GM12865 (cell line): ENCODE measurements at regions not wholly inside any gene's neighbourhood (a gene's known extent, or its start where the extent isn't known, plus 50 kb on each side); places are given as distances from the start of the nearest gene placed in this dataset.

ENCODE experiments used
- DNase-seq: peaks from one replicate; pipeline ENCODE4 v3.0.0; 2010; ENCODE audit warnings: low read depth
- H3K4me3 ChIP-seq: 2 replicates; pipeline ENCODE4 v1.5.1; 2011; ENCODE audit warnings: mild to moderate bottlenecking, low read depth, low read length, control low read depth
- CTCF ChIP-seq: IDR thresholded peaks from 2 replicates; pipeline ENCODE4 v1.5.1; 2011; ENCODE audit warnings: low read length, control low read depth, low read depth, inconsistent platforms; ENCODE audit not compliant: insufficient read depth; ENCODE audit errors: missing control alignments

DNA sequence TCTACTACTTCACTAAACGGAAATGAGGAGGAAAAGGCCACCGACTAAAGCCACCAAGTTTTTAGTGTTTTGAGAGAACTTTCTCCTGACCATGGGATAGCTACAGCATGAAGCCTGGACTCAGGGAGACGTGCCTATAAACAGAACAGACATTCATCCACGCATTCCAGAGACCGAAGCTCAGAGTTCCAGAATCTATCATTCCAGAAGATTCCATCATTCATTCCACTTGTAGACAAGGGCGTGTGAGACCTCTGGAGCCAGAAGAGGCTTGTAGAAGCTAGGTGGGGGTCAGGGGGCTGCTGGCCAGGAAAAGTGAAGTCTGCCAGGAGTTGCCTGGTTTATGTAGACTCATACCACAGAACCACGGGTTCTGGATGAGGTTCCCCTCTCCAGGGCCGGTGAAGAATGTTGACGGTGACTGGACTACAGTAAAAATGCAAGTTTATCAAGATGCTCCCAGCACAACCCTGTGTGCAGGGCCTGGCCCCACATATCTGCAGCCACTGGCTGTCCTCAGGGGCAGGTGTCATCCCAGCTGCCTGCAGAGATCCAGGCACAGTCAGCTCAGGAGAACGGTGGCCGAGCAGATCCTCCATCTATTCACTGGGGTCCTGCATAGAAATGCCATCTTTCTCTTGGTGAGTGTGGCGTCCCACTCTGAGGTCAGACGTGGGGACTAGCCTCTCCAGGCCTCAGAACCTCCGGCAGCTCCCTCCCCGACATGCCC lies 215.7 kb downstream of the USP6NL start:
- DNase-seq, result no peak
- no peak overlapping the region for H3K4me3 ChIP-seq
- no peak for TF ChIP-seq CTCF

GRCh38 chr10:11395161-11395560 lies 216.3 kb downstream of the USP6NL start:
- no peak for DNase-seq
- no peak overlapping the region for H3K4me3 ChIP-seq
- no peak for TF ChIP-seq CTCF

GRCh38 chr10:11393858-11394257 lies 217.6 kb downstream of the USP6NL start:
- TF ChIP-seq CTCF, result no peak
- H3K4me3 ChIP-seq, result no peak overlapping the region
- no peak for DNase-seq

DNA sequence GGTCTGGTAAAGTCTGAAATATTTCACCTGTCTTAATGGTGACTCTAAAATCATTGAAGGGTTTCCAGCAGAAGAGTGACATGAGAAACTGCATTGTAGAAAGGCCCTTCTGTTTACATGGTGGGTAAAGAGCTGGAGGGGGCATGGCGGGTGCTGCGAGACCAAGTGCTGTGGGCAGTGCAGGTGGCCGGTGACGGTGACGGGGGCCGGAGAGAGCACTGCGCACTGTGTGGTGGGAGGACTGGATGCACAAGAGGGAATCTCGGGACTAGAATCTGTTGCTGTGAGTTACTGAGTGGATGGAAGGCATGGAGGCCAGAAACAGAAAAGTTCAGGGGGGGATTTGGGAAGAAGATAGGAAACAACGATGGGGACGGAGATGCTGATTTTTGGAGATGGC lies 218.7 kb downstream of the USP6NL start:
- no peak overlapping the region for H3K4me3 ChIP-seq
- TF ChIP-seq CTCF, result no peak
- no peak for DNase-seq

- TF ChIP-seq CTCF, result no peak
- no peak for DNase-seq
- no peak overlapping the region for H3K4me3 ChIP-seq
Measured at GRCh38 chr10:11388996-11389395, 222.5 kb downstream of the USP6NL start.

DNA sequence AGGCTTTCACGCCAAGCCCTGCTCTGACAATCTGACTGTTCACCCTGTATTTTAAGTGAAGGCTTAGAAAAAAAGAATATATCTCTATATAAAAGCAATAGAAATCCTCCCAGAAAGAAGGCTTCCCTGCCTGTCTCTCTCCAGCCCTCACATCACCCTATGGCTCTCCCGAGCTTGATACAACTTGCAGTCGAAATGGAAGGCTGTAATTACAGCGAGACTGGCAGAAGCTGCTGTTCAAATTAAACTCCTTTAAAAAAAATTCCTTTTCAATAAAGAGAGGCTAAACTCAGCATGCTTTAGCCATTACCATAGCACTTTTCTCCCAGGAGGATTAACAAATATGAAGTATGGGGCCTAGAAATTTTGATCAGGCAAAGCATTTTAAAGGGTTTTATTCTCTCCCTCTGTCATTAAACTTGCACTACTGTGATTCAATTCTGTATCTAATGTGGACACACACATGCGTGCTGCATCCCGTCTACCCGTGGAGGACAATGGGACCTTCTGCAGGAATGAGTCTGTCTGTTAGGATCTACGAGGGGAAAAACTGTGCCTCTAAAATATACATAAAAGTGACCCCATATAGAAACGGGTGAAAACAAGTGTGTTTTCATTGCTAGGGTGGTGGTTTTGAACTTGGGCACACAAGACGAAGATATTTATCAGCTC lies 223.8 kb downstream of the USP6NL start:
- DNase-seq, result no peak
- TF ChIP-seq CTCF, result no peak

More for the DNA sequence above, 223.8 kb downstream of the USP6NL start:
- no peak overlapping the region for H3K4me3 ChIP-seq
